GM12872 (cell line): ENCODE measurements at regions not wholly inside any gene's neighbourhood (a gene's known extent, or its start where the extent isn't known, plus 50 kb on each side); places are given as distances from the start of the nearest gene placed in this dataset.
A peak's percentile ranks its signal among the peaks of the same experiment; 100 is the strongest.

Experiments
- CTCF ChIP-seq: IDR thresholded peaks from 3 replicates; pipeline ENCODE4 v1.5.1; 2011; ENCODE audit warnings: low read depth, mild to moderate bottlenecking, low read length, moderate library complexity; ENCODE audit not compliant: insufficient read depth

- no peak for TF ChIP-seq CTCF
Observed at GRCh38 chr5:148910216-148910615, 83.8 kb downstream of the ADRB2 start.

GRCh38 chr5:148910686-148911361 is 84.4 kb downstream of the ADRB2 start:
- no peak for TF ChIP-seq CTCF

- no peak for TF ChIP-seq CTCF
Observed at GRCh38 chr5:148911386-148911785, 85.0 kb downstream of the ADRB2 start.

- no peak for TF ChIP-seq CTCF
Observed at GRCh38 chr5:148912146-148912545, 85.7 kb downstream of the ADRB2 start.

GRCh38 chr5:148912714-148913398 is 86.4 kb downstream of the ADRB2 start:
- 0 out of 3 replicates have a peak, but pooled peaks have one; percentile 14 for TF ChIP-seq CTCF

GRCh38 chr5:148913493-148913892 is 87.1 kb downstream of the ADRB2 start:
- TF ChIP-seq CTCF, result no peak

- no peak for TF ChIP-seq CTCF
Observed at GRCh38 chr5:148913985-148914431, 87.6 kb downstream of the ADRB2 start.
